ENCODE measurements at regions not wholly inside any gene's neighbourhood (a gene's known extent, or its start where the extent isn't known, plus 50 kb on each side); places are given as distances from the start of the nearest gene placed in this dataset.
"Not testable (repeated sequence)": the region's sequence is repeated elsewhere in the genome, so short reads cannot be mapped to it uniquely, and the experiment has no call there.

DNA sequence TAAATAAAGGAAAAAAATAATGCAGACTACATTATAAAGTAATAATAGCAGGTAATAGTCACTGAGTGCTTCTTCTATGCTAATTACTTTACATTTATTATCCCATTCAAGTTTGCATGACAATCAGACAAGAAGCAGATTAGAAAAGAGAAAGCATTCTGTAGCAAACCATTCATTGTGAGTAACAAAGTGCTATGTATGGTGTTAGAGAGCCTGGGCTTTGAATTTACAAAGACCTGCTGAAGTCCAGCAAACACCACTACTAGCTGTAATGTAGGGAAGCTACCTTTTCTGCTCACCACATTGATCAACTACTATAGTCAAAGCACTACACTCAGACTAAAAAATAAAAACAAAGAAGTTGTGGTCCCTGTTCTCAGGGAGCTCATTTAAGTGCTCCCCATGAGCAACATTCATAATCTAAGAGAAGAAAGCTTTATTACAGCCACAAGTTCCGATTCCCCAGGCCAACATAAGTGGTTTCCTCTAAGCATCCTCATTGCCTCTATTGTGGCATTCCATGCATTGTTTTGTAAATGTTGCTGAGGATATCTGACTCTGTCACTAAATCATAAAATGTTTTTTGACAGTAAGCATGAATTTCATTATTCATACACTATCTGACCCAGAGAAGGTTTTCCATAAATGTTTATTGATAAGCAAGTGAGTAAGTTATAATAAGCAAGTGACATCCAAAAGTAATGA, 108.5 kb downstream of the FOXD4L6 start:
- not testable (repeated sequence) for TF ChIP-seq CTCF (conservative IDR thresholded peaks at IDR 0.05; ENCODE audit: low read depth, low read length); EZH2 (IDR thresholded peaks at IDR 0.05; ENCODE audit: low read length, unreplicated experiment); EZH2phosphoT487 (IDR thresholded peaks at IDR 0.05; ENCODE audit: borderline replicate concordance, low read length)
